ENCODE measurements at regions not wholly inside any gene's neighbourhood (a gene's known extent, or its start where the extent isn't known, plus 50 kb on each side); places are given as distances from the start of the nearest gene placed in this dataset.

DNA sequence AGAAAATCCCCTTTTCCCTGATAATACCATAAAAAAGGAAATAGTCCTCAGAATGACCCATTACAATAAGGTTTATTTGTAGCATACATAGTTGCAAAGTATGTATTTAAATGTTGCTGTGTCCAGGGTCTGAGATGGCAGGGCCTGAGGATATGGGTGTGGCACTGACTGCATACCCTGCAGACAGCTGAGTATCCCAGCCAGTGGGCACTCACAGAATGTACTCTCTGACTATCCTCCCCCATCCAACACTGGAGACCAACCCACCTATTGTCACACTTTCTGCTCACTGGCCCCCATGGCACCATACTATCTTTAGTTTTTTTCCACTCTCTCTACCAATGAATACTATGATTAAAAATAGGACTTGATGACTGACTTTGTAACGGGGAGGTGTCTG lies 215.8 kb upstream of the FOXA2 start:
- TF ChIP-seq, protein P1, sequence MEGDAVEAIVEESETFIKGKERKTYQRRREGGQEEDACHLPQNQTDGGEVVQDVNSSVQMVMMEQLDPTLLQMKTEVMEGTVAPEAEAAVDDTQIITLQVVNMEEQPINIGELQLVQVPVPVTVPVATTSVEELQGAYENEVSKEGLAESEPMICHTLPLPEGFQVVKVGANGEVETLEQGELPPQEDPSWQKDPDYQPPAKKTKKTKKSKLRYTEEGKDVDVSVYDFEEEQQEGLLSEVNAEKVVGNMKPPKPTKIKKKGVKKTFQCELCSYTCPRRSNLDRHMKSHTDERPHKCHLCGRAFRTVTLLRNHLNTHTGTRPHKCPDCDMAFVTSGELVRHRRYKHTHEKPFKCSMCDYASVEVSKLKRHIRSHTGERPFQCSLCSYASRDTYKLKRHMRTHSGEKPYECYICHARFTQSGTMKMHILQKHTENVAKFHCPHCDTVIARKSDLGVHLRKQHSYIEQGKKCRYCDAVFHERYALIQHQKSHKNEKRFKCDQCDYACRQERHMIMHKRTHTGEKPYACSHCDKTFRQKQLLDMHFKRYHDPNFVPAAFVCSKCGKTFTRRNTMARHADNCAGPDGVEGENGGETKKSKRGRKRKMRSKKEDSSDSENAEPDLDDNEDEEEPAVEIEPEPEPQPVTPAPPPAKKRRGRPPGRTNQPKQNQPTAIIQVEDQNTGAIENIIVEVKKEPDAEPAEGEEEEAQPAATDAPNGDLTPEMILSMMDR (IDR thresholded peaks at IDR 0.05; ENCODE audit: low read depth, low read length, missing control alignments), result no peak
- no peak overlapping the region for H3K4me3 ChIP-seq (ENCODE audit: low read depth, low read length)
- in situ Hi-C loops (cut with HindIII; ENCODE audit: low sequenced_read_pairs), result no loop called here
- no peak for DNase-seq (ENCODE audit: low read depth)

DNA sequence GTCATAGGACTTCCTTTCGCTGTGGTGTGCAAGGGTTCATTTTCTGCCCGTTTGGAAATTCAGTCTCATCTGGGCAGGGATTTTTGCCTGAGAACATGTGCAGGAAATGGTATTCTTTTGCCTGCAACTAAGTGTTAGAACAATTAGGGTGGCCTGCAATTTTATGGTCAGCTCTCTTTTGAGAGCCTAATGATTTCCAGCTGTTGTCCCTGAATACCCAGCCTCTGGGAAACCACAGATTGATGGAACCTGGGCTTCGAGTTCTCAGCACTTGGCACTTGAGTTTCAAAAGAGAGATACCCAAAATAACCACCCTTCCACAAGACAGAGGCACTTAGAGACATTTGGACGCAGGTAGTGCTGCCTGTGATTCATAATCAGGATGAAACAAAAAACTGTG lies 217.2 kb upstream of the FOXA2 start:
- peak; percentile 6 for DNase-seq (ENCODE audit: low read depth)
- in situ Hi-C loops (cut with HindIII; ENCODE audit: low sequenced_read_pairs), result no loop called here
- TF ChIP-seq, protein P1 (IDR thresholded peaks at IDR 0.05; ENCODE audit: low read depth, low read length, missing control alignments), result no peak

DNA sequence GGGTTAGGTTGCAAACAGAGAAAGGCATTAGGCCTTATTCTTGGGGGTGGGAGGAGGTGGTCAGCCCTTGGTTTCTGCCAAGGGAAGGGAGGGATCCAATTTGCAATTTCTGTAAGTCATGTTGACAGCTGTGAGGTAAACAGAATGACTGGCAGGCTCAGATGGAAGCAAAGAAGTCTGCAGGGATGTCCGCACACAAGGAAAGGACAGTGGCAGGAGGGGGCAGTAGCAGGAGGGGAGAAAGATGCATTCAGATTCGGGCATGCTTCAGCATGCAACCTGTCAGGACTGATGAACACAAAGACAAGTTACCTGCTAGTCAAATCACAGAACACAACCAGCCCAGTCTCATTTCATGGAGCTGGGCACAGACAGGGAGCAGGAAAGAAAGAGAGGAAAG lies 217.9 kb upstream of the FOXA2 start:
- H3K4me3 ChIP-seq (ENCODE audit: low read depth, low read length), result no peak overlapping the region
- in situ Hi-C loops (cut with HindIII; ENCODE audit: low sequenced_read_pairs), result no loop called here
- no peak for DNase-seq (ENCODE audit: low read depth)
- TF ChIP-seq, protein P1 (IDR thresholded peaks at IDR 0.05; ENCODE audit: low read depth, low read length, missing control alignments), result no peak

More for the DNA sequence above, 217.2 kb upstream of the FOXA2 start:
- H3K4me3 ChIP-seq (ENCODE audit: low read depth, low read length), result no peak overlapping the region

DNA sequence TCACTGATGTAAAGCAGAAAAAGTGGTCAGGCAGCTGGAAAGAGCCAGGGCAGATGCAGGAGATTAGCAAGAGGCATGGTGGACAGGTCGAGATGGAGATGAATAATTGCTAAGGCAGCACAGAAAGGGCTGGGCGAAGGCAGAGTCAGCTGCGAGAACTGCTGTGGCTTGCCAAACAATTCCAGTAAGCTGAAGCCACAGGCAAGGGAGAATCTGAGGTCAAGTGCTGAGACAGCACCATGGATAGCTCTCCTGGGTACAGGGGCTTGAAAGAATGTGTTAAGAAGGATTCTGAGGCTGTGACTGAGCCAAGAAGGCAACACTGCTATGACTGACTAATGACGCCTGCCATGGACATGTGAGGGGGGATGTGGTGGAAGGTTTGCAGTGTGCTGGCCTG lies 220.8 kb upstream of the FOXA2 start:
- H3K4me3 ChIP-seq (ENCODE audit: low read depth, low read length), result no peak overlapping the region
- peak; percentile 65 for DNase-seq (ENCODE audit: low read depth)
- in situ Hi-C loops (cut with HindIII; ENCODE audit: low sequenced_read_pairs), result no loop called here
- TF ChIP-seq, protein P1 (IDR thresholded peaks at IDR 0.05; ENCODE audit: low read depth, low read length, missing control alignments), result no peak

DNA sequence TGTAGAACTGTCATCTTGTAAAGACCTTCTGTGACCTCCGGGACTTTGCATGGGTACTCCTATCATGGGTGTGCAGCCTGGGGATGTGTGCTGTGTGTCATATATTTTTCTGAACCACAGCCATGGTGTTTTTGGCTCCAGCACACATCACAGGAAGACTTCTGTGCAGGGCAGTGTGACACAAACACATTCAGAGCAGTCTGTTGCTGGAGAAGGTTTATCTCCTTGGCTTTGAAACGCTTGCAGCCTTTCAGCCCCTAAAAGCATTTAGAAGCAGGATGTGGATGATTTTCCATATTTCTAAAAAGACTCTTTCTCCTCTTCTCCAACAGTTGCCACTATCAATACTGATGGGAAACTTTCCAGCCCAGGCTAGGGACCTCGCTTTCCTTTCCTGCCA lies 221.6 kb upstream of the FOXA2 start:
- in situ Hi-C loops (cut with HindIII; ENCODE audit: low sequenced_read_pairs), result no loop called here
- TF ChIP-seq, protein P1 (IDR thresholded peaks at IDR 0.05; ENCODE audit: low read depth, low read length, missing control alignments), result no peak
- no peak overlapping the region for H3K4me3 ChIP-seq (ENCODE audit: low read depth, low read length)
- DNase-seq (ENCODE audit: low read depth), result no peak

DNA sequence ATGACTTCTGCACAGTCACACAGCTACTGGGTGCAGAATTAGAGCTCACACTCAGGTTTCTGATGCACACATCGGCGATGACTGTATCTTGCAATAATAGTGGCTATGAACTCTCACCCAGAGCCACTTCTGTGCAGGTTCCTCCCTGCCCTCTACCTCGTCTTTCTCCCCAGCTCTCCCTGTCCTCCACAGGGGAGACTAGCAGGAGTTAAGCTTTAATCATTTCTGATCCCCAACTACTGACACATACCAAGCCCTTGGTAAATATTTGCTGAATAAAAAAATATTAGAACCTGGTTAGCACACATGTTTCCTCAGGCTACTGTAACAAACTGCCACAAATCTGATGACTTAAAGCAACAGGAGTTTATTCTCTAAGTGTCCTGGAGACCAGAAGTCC lies 222.7 kb upstream of the FOXA2 start:
- in situ Hi-C loops (cut with HindIII; ENCODE audit: low sequenced_read_pairs), result no loop called here
- TF ChIP-seq, protein P1 (IDR thresholded peaks at IDR 0.05; ENCODE audit: low read depth, low read length, missing control alignments), result no peak
- no peak for DNase-seq (ENCODE audit: low read depth)
- no peak overlapping the region for H3K4me3 ChIP-seq (ENCODE audit: low read depth, low read length)
